NCI-H187 (cell line): ENCODE measurements at regions not wholly inside any gene's neighbourhood (a gene's known extent, or its start where the extent isn't known, plus 50 kb on each side); places are given as distances from the start of the nearest gene placed in this dataset.

Experiments used
- DNase-seq, 2 experiments: peaks; one replicate each; lab custom pipeline; 2025; lab: John Stamatoyannopoulos, UW

DNA sequence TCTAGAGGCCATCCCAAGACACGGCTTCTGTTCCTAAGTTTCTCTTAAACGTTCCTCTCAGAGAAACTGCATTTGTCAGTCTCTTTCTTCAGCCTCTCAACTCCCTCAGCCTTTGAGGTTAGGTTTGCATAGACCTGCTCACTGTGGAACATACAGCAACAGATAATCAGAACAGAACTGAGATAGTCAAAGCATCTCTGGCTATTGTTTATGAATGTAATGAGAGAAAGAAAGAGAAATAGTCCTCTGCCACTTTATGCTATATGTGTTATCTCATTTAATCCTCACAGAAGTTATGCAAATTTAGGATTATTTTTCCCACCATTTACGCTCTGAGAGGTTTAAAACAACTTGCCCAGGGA lies 190.6 kb downstream of the PHLDA1 start:
- DNase-seq = no peak

DNA sequence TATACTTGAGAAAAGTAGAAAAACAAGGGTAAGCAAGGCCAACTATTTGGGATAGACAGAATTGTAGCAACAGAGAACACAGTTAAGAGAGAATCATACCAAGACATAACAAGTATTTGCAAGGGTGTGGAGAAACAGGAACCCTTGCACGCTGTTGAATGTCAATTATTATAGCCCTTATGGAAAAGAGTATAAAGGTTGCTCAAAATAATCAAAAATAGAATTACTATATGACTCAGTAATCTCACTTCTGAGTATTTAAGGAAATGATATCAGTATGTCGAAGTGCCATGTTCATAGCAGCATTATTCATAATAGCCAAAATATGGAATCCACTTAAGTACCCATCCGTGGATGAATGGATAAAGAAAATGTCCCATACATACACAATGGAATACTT lies 193.3 kb downstream of the PHLDA1 start:
- no peak for DNase-seq

DNA sequence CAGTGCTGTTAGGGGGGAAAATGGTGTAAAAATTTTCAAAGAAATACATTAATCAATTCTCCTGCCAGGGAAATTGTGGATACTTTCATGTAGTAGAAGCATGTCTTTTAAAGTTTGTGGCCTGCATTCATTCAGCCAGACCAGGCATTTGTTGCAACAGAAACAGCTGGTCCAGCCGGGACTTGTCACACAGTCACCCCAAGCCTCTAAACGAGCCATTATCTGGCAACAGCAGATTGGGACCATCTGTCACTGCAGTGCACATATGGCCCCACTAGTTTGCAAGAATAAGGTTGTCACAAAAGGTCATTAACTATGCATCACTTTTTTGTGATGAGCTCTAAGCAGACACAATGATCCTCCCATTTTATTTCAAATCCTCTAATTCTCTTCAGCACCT lies 193.9 kb downstream of the PHLDA1 start:
- DNase-seq = no peak

DNA sequence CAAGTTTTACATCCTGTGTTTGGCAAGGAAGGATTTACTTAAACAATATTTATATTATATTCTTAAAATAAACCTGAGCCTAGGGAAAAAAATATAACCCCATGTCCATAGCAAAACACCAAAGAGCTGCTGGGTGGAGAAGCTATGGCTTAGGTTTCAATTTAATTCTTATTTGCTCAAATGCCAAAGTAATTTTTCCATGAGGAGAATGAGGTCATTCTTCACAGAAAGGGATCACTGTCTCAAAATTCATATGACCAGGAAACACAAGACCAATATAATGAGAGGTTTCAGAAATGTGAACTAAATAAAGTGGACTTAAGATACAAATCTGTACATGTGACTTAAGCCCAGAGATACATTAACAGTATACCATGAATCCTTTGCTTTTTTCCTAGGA lies 195.0 kb downstream of the PHLDA1 start:
- no peak for DNase-seq

DNA sequence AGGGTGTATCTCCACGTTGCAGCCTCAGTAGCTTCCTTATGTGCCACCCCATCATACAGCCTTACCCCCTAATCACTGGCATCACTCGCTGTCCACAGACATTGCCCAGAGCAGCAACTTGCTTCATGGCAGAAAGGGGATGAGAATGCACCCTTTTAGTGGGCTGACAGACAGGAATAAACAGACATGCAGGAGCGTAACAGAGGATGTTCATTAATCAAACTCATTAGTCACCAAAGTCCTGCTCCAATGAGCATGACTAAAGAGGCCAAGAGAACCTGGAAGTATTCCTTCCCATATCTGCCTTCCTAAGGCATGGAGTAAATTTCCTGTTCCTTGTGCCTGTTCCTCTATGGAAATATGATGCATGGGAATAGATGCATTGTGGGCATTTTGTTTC lies 197.0 kb downstream of the PHLDA1 start:
- DNase-seq = no peak

DNA sequence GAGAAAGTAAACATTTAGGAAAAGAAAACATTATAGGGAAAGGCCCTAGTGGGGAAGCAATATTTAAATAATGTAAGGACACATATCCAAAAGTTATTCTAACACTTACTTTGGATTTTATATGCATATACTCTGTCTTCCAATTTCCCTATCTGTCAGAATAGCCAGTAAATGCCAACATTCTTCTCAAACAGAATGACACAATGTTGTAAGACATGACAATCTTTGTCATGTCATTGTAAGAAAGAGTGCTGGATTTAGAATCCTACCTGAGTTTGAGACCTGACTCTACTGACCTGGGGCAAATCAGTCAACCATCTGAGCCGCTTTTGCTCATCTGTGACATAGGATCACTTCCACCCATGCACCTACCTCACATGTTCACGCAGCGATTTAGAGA lies 198.3 kb downstream of the PHLDA1 start:
- DNase-seq = no peak

DNA sequence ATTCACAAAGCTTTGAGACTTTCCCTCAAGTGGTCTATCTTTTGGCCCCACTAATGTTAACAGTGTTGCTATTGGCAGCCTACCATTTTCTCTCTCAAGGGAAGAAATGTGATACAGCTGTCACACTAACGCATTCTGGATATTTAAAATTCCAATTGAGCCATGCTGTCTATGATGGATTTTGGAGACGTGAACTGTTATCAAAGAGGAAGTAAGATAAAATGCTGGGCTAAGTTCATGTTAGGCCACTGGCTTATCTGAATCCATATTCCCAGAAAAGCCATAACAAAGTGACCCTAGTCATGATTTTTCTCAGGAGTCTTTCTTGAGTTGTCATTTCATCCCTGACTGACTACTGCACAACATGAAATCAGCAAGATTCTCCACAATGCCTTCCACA lies 200.2 kb downstream of the PHLDA1 start:
- no peak for DNase-seq

DNA sequence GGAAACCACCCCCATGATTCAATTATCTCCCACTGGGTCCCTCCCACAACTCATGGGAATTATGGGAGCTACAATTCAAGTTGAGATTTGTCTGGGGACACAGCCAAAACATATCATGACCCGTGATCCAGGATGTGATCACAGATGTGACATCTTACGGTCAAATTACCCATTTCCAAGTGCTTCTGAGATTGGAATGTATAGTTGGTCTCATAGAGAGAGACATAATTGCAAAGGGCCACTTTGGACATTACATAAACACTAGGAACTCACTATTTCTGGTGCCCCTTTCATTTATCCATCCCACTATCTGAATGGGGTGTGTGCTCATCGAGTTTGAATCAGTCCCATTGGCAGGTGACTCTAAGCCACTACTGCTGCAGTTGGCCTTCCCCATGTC lies 204.5 kb downstream of the PHLDA1 start:
- no peak for DNase-seq

DNA sequence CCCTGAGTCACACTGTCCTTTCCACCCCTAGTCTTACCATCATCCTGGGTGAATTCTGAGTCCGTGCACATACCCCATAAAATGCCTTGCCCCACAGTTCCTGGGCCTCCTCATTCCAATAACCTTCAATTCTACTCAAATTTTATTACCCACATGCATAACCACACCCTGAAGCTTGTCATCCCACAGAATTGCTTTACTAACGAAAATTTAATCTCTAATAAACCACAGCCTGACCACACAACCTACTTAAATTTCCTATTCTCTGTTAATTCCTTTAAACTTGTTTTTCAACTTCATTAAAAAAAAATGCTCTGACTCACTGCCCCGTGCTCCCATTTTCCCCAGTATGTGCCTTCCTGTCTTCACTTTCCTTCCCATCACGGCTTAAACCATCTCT lies 205.9 kb downstream of the PHLDA1 start:
- DNase-seq = no peak

DNA sequence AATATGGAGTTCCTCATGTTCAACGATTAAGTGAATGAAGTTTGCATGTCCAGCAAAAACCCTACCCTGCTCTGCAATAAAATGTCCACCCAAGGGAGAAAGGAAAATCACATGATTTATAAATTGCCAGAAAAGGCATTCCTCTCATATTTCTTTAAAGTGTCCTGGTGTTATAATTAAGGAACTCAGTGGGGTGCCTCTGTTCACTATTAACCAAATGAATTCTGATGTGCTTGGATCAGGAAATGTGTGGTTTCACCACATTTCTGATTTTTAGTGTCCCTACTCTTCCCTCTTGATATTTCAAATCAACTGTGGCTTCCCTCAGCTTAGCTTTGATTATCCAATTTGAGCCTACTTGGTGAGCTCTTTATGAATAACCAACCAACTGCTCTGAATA lies 208.1 kb downstream of the PHLDA1 start:
- DNase-seq = no peak

DNA sequence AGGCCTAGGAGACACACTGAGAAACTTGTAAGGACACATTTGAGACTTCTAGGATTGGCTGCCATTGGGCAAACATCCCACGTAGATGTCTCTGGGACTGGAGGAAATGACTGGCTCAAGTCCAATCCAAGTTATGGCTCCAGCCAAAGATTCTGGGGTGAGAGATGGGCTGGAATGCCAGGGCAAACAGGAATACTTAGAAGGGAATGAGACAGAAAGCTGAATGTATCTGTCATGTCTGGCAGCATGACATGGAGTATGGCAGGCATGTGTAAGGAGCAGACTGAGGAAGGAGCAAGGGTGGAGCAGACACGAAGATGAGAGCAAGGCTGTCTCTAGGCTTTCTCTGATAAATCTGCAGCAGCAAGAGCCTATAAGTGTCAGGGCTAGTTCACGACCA lies 209.2 kb downstream of the PHLDA1 start:
- no peak for DNase-seq

DNA sequence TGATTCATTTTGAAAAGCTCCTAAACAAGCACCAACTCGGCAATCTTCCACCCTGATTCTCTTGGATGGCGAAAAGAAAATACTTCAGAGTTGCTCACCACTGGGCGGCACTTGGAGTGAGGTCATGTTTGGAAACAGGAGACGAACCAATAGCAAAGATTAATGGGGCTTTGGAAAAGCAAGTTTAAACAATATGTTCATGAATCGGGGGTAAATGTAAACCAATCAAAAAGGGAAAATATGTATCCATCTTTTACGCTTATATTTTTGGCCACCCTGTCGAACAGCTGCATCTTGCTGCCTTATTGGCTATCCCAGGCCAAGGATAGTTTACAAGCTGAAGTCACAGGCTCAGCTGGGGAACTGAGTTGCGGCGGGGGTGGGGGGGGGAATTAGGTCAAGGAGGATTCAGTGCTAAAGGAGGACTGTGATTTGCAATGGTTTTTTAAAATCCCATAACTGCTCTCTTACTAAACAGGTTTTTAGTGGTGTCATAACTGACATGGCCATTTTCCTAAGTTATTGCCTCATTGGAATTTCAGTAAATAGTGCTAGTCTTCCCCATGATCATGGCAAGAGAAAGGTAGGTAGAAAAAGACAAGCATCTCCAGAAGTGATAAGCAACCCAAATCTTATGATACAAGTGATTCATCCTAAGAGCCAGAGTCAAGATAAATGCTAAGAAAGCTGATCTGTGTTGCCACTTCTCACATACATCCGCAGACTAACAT lies 210.6 kb downstream of the PHLDA1 start:
- DNase-seq = no peak

DNA sequence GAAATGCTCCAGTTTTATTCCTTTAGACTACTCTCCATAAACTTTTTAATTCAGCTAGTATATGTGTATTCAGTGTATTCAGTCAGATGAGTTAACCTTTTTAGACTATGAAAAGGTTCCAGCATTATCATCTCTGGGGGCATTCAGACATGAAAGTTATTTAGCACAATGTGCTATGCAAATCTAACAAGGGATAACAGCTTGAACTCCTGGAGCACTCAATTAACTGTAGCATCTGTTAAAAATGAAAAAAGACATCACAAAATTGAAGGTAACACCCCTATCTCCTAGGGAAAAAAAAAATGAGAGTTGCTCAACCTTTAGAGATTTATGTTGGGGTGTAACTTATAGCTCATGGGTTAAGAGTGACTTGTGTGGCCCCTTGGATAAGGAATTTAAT lies 211.5 kb downstream of the PHLDA1 start:
- no peak for DNase-seq

DNA sequence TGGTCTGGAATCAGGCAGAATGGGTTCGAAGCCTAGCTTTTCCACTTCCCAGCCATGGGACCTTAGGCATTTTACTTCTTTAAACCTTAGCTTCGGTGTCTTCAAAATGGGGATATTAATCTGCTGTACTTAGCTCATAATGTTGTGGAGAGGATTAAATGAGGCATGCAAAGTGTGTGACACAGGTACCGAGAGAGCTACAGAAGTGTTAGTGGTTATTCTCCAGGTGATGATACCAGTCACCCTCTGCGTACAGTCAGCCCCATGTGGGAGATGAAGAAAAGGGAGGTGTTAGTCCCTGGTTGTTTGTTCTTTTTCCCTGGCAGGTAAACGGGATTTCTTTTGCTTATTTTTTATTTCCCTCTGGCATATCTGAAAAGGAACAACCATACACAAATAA lies 212.1 kb downstream of the PHLDA1 start:
- DNase-seq = peak; percentile 6 to 31

DNA sequence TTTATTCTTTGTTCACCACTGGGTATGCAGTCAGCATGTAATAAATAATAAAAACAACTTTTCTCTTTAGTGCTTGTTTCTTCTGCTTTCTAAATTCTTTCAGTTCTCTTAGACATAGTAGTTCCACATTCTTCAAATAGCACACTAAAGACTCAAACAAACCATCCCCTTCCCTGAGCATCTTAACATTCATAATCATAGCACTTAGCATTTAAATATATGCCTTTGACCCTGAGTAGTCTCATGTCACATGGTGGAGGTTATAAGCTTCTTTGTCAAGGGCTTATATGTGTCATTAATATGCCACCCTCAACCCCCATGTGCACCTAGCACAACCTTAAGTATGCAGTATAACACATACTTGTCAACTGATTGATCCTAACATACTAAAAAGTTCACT lies 212.7 kb downstream of the PHLDA1 start:
- DNase-seq = no peak

DNA sequence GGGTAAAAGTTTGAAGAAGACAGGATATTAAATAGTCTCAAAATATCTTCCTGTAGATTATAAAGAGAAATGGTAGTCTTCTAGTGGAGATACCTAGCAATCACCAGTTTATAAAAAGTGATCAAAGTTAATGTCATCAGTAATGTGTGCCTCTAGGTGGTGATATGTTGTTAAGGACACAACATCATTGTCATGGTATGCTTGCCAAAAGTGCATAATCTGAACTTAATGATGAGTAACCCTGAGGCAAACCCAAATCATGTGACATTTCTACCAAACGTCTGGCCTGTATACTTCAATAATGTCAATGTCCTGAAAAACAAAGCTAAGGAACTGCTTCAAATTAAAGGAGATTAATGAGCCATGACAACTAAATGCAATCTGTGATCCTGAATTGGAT lies 214.7 kb downstream of the PHLDA1 start:
- DNase-seq = no peak

DNA sequence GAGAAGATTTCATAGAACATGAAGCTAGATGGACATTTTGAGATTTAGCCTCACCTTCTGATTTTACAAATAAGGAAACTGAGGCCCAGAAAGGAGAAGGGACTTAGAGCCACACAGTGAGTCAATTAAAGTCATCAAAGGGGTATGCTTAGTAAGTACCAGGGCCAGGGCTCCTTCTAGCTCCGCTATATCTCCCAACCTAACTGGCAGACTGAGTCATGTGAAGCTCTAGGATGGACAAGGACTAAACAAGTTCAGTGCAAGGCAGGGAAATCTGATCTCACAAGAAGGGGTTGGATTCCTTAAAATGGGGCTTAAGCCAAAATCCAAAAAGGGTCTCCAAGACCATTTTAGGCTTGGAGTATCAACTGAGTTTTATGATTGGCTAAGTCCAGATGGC lies 215.8 kb downstream of the PHLDA1 start:
- DNase-seq = no peak

DNA sequence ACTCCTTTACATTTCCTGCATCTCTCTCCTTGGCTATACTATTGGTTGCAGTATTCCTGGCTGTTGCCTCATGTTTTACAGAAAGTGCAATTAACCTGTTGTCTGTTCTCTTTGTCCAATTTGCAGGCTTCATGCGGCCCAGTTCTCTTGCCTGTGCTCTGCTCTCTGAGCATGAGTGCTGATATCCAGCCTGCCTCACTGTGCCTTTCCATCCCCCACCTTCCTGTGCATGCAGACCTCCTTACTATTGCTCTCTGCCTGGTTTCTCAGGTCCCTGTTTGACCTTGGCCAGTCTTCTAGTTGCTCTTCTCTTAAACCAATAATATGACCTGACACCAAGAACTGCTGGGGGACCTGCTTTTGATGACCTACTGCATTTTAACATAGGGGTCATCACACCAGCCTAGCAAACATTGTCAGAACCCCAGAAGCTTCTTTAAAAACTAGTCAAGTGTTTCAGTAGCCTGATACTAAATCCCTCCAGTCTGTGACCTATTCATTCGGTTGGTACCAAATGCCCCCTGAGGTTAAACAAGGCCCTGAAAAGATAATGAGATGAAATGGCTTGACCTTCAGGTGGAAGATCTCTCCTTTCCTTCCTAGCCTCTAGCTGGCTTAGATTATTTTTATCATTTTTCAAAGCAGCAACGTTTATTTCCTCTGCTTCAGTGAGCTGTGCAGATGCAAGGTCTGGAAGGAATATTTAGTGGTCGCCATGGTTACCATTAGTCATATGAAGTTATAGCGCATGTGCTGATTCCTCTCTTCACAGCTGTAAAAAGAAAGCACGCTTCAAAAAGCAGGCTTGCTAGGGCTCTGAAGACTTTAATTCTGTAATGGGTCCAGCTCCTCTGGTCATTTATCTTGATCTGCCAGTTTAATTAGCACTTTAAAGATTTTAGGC lies 216.5 kb downstream of the PHLDA1 start:
- no peak for DNase-seq

DNA sequence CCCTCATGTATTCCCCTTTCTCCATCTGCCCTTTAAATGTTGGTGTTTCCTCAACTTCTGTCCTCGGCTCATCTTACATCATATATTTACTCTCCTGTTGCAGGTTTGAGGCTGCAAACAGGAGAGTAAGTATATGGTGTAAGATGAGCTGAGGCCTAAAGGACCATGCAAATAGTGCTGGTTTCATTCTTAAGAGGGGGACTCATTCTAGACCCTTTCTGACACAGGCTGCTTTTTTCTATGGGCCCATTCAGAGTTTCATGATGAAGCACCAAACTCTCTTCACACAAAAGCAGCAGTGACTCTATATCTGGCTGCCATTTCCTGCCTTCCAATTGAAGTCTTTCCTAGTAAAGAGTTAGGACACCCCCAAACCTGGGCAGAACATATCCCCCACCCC lies 218.5 kb downstream of the PHLDA1 start:
- DNase-seq = no peak

DNA sequence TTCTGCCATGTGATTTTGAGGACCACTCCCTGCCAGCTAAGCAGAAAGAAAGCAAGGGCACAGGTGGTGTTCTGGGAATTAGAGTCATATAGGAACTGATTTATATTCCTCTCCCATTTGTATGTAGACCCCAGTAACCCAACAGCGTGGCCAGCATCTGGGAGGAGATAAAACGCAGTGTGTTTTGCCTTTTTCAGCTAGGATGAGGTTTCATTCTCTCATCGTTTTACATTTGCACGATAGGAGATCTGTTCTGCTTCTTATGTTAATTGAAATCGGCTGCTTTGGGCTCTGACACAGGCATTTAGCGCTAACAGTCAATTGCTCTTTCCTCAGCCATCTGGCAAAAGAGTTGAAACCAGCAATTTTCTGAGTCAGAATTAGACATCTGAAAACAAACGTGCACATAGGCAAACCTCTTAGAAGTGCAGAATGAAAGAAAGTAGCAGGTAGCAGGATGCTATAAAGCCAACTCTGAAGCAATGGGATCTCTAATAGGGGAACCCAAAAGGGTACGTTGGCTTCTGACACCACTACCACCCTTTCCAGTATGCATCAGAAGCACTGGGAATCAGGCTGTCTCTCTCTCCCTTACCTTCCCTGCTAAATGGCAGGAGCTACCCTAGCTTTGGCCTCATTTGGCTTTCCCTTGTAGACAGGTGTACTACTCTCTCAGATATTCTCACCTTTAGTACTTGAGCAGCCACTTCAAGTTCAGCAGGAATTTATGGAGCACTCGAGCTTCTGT lies 219.1 kb downstream of the PHLDA1 start:
- DNase-seq = peak; percentile 58 to 61

DNA sequence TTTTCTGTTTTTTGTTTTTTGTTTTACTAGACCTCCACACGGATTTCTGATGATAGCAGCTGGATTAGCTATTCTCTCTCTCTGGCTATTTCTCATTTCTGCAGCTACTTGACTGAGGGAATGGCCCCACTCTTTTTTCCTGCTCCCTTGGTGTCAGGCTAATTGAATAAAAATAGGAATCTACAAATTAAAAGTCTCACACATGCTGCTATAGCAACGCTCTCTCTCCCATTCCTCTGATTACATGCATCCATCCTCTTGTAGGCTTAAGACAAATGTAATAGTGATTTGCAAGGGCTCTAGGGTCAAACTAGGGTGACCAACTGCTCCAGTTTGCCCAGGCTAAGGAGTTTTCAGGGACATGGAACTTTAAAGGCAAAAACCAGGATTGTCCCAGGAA lies 221.8 kb downstream of the PHLDA1 start:
- DNase-seq = no peak

DNA sequence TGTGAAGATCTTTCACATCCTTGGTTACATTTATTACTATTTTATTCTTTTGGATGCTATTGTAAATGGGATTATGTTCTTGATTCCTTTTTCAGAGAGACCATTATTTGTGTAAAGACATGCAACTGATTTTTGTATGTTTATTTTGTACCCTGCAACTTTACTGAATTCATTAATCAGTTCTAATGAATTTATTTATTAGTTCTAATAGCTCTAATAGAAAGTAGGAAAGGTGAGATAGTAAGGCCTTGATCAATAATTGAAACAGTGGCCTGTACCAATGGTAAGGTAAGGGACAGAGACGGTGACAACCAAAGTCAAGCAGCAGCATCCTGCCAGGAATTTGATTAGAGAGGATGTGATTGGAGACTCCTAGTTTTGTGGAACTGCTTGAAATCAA lies 224.1 kb downstream of the PHLDA1 start:
- DNase-seq = no peak

DNA sequence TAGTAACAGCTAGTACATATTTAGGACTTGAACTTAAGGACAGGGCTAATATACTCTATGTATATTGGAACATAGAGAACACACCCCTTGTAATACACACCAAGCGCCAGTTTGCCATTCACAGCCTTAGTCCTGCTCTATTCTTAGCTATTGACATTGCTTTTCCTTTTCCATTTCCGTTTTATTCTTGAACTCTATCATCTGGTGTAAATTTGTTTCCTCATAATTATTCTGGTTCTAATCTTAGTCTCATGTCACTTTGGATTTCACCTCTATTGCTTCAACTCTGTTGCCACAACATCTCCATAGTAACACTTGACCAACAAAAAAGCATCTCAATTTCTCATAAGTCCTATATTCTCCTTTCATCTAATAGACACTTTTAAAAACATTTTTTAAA lies 225.7 kb downstream of the PHLDA1 start:
- DNase-seq = no peak
